ENCODE measurements at regions not wholly inside any gene's neighbourhood (a gene's known extent, or its start where the extent isn't known, plus 50 kb on each side); places are given as distances from the start of the nearest gene placed in this dataset.

GRCh38 chr10:64369885-64370773 is 848.9 kb downstream of the REEP3 start:
- TF ChIP-seq, protein P1, sequence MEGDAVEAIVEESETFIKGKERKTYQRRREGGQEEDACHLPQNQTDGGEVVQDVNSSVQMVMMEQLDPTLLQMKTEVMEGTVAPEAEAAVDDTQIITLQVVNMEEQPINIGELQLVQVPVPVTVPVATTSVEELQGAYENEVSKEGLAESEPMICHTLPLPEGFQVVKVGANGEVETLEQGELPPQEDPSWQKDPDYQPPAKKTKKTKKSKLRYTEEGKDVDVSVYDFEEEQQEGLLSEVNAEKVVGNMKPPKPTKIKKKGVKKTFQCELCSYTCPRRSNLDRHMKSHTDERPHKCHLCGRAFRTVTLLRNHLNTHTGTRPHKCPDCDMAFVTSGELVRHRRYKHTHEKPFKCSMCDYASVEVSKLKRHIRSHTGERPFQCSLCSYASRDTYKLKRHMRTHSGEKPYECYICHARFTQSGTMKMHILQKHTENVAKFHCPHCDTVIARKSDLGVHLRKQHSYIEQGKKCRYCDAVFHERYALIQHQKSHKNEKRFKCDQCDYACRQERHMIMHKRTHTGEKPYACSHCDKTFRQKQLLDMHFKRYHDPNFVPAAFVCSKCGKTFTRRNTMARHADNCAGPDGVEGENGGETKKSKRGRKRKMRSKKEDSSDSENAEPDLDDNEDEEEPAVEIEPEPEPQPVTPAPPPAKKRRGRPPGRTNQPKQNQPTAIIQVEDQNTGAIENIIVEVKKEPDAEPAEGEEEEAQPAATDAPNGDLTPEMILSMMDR (conservative IDR thresholded peaks at IDR 0.05; ENCODE audit: low read depth): no peak
- H3K27ac ChIP-seq: no peak overlapping the region
- no peak for DNase-seq (ENCODE audit: low spot score)
- CTCF ChIA-PET: interaction anchor here (0.5 kb wide), 1 partner anchor 21 kb away, joined by 4 read pairs; no protein-coding TSS in a partner anchor
- POLR2A ChIA-PET (ENCODE audit: low non-redundant PET): no interaction called here

DNA sequence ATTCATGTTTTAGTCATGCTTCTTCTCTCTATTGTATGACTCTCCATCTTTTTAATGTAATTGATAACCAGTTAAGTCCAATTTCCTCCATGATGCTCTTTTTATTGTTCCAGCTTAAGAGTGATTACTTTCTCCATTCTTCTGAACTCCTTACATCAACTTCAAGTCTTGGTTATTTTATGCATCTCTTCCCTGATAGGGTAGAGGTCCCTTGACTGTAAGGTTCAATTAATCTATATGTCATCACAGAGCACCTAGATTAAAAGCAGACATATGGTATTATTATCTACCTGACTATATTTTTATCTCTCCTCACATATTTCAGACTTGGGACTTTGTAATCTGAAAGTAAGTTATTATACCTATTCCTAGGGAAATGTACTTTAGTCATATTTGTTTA is 853.1 kb downstream of the REEP3 start:
- POLR2A ChIA-PET (ENCODE audit: low non-redundant PET): no interaction called here
- CTCF ChIA-PET: no interaction called here
- no peak overlapping the region for H3K27ac ChIP-seq
- TF ChIP-seq, protein P1 (conservative IDR thresholded peaks at IDR 0.05; ENCODE audit: low read depth): no peak
- DNase-seq (ENCODE audit: low spot score): no peak

DNA sequence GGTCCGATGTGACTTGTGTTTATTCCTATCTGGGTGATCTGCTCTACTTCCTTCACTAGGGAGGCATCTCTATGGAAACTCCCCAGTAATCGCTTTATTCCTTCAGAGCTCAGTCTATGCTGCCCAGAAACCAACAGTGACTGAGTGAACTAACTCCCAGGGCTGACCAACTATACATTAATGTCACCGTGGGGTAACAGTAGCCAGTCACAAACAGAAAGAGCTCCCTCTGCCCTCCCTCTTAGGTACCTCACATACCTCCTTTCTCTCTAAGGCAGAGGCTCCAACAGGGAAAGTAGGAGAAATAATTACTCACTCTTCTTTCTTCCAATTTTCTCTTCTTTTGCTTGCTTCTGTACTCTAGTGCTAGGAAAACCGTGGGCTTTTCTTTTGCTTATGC is 855.0 kb downstream of the REEP3 start:
- DNase-seq (ENCODE audit: low spot score): no peak
- ChIA-PET POLR2A (ENCODE audit: low non-redundant PET) (no interaction called here), CTCF (no interaction called here)
- TF ChIP-seq, protein P1 (conservative IDR thresholded peaks at IDR 0.05; ENCODE audit: low read depth): no peak
- no peak overlapping the region for H3K27ac ChIP-seq

GRCh38 chr10:64379898-64380297 is 858.7 kb downstream of the REEP3 start:
- POLR2A ChIA-PET (ENCODE audit: low non-redundant PET): no interaction called here
- DNase-seq (ENCODE audit: low spot score): no peak

GRCh38 chr10:64385355-64385754 is 864.2 kb downstream of the REEP3 start:
- TF ChIP-seq, protein P1 (conservative IDR thresholded peaks at IDR 0.05; ENCODE audit: low read depth): no peak
- H3K27ac ChIP-seq: no peak overlapping the region
- ChIA-PET CTCF (no interaction called here), POLR2A (ENCODE audit: low non-redundant PET) (no interaction called here)
- DNase-seq (ENCODE audit: low spot score): no peak

More at GRCh38 chr10:64379898-64380297, 858.7 kb downstream of the REEP3 start:
- TF ChIP-seq, protein P1 (conservative IDR thresholded peaks at IDR 0.05; ENCODE audit: low read depth): no peak
- CTCF ChIA-PET: no interaction called here
- no peak overlapping the region for H3K27ac ChIP-seq

DNA sequence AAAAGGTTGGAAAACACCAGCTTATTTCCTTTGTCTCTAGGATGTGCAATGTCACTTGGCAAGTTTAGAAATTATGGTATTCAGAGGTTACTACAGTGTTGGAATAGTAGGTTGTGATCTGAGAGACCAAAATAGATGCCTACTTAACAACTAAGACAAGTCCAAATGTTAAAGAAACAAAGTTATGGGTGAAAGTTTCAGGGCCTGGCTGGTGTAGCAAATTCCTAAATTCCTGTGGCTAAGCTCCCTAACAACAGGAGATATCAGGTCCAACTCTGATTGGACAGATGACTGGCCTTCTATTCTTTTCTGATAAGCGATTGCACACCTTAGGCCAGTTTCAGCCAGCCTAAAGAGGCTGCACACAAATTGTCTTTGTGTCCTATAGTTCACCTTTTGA is 873.5 kb downstream of the REEP3 start:
- POLR2A ChIA-PET (ENCODE audit: low non-redundant PET): no interaction called here
- H3K27ac ChIP-seq: no peak overlapping the region
- DNase-seq (ENCODE audit: low spot score): no peak
- CTCF ChIA-PET: no interaction called here
- TF ChIP-seq, protein P1 (conservative IDR thresholded peaks at IDR 0.05; ENCODE audit: low read depth): no peak

Data from RWPE1 (cell line).